HCT116 (cell line): ENCODE measurements at regions not wholly inside any gene's neighbourhood (a gene's known extent, or its start where the extent isn't known, plus 50 kb on each side); places are given as distances from the start of the nearest gene placed in this dataset.
"Not testable (repeated sequence)": the region's sequence is repeated elsewhere in the genome, so short reads cannot be mapped to it uniquely, and the experiment has no call there.

Experiments
- EZH2 ChIP-seq: fragments of 200-600 bp; sonication (generic); IDR thresholded peaks from 2 replicates; pipeline ENCODE4 v1.6.1; 2017; ENCODE audit warnings: antibody characterized with exemption, mixed run types
- EZH2phosphoT487 ChIP-seq: fragments of 200-600 bp; IDR thresholded peaks from 2 replicates; pipeline ENCODE4 v1.6.1; 2018; ENCODE audit warnings: antibody characterized with exemption, borderline replicate concordance
- POLR2A ChIP-seq: IDR thresholded peaks from 2 replicates; pipeline ENCODE4 v1.7.0; 2011; ENCODE audit warnings: borderline replicate concordance; ENCODE audit not compliant: insufficient read depth, insufficient read length; ENCODE audit errors: extremely low read depth
- RAD21 ChIP-seq: IDR thresholded peaks from 2 replicates; pipeline ENCODE4 v1.6.1; 2012; ENCODE audit warnings: low read depth, mild to moderate bottlenecking
- SIN3A ChIP-seq: IDR thresholded peaks from 2 replicates; pipeline ENCODE4 v1.6.1; 2012; ENCODE audit warnings: low read depth
- ZNF274 ChIP-seq: fragments of 200-500 bp; sonication (Bioruptor generic); IDR thresholded peaks from 2 replicates; pipeline ENCODE4 v1.6.1; 2014; ENCODE audit warnings: mild to moderate bottlenecking, low read depth, low read length, inconsistent platforms
- TF ChIP-seq, protein P1 (sequence below), 3 experiments: fragments of 200-600 bp in 1 of 3; sonication (generic) in 1 of 3; IDR thresholded peaks in 2 of 3; conservative IDR thresholded peaks in 1 of 3; 2 replicates each; pipeline ENCODE4 v1.5.1; 2012 to 2017; ENCODE audit warnings: low read depth in 2 of 3, low read length in 2 of 3, antibody characterized with exemption in 1 of 3, borderline replicate concordance in 1 of 3, control low read depth in 1 of 3, mild to moderate bottlenecking in 1 of 3, mixed read lengths in 1 of 3, mixed run types in 1 of 3, moderate library complexity in 1 of 3; ENCODE audit not compliant: insufficient read depth in 1 of 3

GRCh38 chr15:101877649-101878048 is 65.6 kb downstream of the OR4F15 start:
- not testable (repeated sequence) for TF ChIP-seq EZH2phosphoT487, EZH2, SIN3A, POLR2A, ZNF274
- TF ChIP-seq, protein P1, sequence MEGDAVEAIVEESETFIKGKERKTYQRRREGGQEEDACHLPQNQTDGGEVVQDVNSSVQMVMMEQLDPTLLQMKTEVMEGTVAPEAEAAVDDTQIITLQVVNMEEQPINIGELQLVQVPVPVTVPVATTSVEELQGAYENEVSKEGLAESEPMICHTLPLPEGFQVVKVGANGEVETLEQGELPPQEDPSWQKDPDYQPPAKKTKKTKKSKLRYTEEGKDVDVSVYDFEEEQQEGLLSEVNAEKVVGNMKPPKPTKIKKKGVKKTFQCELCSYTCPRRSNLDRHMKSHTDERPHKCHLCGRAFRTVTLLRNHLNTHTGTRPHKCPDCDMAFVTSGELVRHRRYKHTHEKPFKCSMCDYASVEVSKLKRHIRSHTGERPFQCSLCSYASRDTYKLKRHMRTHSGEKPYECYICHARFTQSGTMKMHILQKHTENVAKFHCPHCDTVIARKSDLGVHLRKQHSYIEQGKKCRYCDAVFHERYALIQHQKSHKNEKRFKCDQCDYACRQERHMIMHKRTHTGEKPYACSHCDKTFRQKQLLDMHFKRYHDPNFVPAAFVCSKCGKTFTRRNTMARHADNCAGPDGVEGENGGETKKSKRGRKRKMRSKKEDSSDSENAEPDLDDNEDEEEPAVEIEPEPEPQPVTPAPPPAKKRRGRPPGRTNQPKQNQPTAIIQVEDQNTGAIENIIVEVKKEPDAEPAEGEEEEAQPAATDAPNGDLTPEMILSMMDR (IDR thresholded peaks at IDR 0.05 in 2 of 3, conservative IDR thresholded peaks at IDR 0.05 in 1 of 3; ENCODE audit: borderline replicate concordance in 1 of 3, insufficient read depth in 1 of 3, low read depth in 2 of 3, low read length in 2 of 3): peak; percentile 11 to 30 (median 21); a peak in 3 of 6 replicates
- peak; percentile 33; the same call in 1 of the 2 replicates for TF ChIP-seq RAD21
